ENCODE measurements at regions not wholly inside any gene's neighbourhood (a gene's known extent, or its start where the extent isn't known, plus 50 kb on each side); places are given as distances from the start of the nearest gene placed in this dataset.

- Histone ChIP-seq H3K4me3 (no peak overlapping the region), H3K4me1 (no peaks in the 10 kb centered on the region), H3K36me3 (no peaks in the 10 kb centered on the region), H3K27ac (no peak overlapping the region), H3K27me3 (no peaks in the 10 kb centered on the region), H3K9me3 (no peaks in the 10 kb centered on the region)
- TF ChIP-seq POLR2AphosphoS5 (IDR thresholded peaks at IDR 0.05; ENCODE audit: insufficient read depth in 1 of 2, low read depth in 1 of 2) (no peak), CTCF (IDR thresholded peaks at IDR 0.05) (no peak), POLR2A (IDR thresholded peaks at IDR 0.05) (no peak)
- intact Hi-C loops (cut with DNase I), result no loop called here
- no peak for DNase-seq (ENCODE audit: extremely low spot score in 2 of 2)
Measured at GRCh38 chr1:42096554-42096953, 56.7 kb upstream of the GUCA2B start.

GRCh38 chr1:42089246-42089645 is 64.0 kb upstream of the GUCA2B start:
- intact Hi-C loops (cut with DNase I), result no loop called here
- no peaks in the 10 kb centered on the region for H3K9me3 ChIP-seq
- TF ChIP-seq CTCF (IDR thresholded peaks at IDR 0.05), result no peak
- TF ChIP-seq POLR2A (IDR thresholded peaks at IDR 0.05), result no peak
- no peak for TF ChIP-seq POLR2AphosphoS5 (IDR thresholded peaks at IDR 0.05; ENCODE audit: insufficient read depth in 1 of 2, low read depth in 1 of 2)

GRCh38 chr1:42086146-42086545 is 67.1 kb upstream of the GUCA2B start:
- Histone ChIP-seq H3K27ac (no peak overlapping the region), H3K9me3 (no peaks in the 10 kb centered on the region), H3K27me3 (no peaks in the 10 kb centered on the region), H3K36me3 (no peaks in the 10 kb centered on the region), H3K4me3 (no peak overlapping the region), H3K4me1 (no peaks in the 10 kb centered on the region)
- intact Hi-C loops (cut with DNase I), result no loop called here
- TF ChIP-seq CTCF (IDR thresholded peaks at IDR 0.05), result no peak
- no peak for TF ChIP-seq POLR2AphosphoS5 (IDR thresholded peaks at IDR 0.05; ENCODE audit: insufficient read depth in 1 of 2, low read depth in 1 of 2)
- TF ChIP-seq POLR2A (IDR thresholded peaks at IDR 0.05), result no peak
- DNase-seq (ENCODE audit: extremely low spot score in 2 of 2), result no peak

More at GRCh38 chr1:42089246-42089645, 64.0 kb upstream of the GUCA2B start:
- DNase-seq (ENCODE audit: extremely low spot score in 2 of 2), result no peak
- no peak overlapping the region for H3K4me3 ChIP-seq
- no peaks in the 10 kb centered on the region for H3K27me3 ChIP-seq
- no peaks in the 10 kb centered on the region for H3K36me3 ChIP-seq
- H3K4me1 ChIP-seq, result no peaks in the 10 kb centered on the region
- no peak overlapping the region for H3K27ac ChIP-seq

GRCh38 chr1:42085596-42085995 is 67.6 kb upstream of the GUCA2B start:
- TF ChIP-seq POLR2A (IDR thresholded peaks at IDR 0.05), result no peak
- TF ChIP-seq CTCF (IDR thresholded peaks at IDR 0.05), result no peak
- TF ChIP-seq POLR2AphosphoS5 (IDR thresholded peaks at IDR 0.05; ENCODE audit: insufficient read depth in 1 of 2, low read depth in 1 of 2), result no peak
- intact Hi-C loops (cut with DNase I), result no loop called here
- DNase-seq (ENCODE audit: extremely low spot score in 2 of 2), result no peak
- no peaks in the 10 kb centered on the region for H3K36me3 ChIP-seq
- no peaks in the 10 kb centered on the region for H3K9me3 ChIP-seq
- H3K4me1 ChIP-seq, result no peaks in the 10 kb centered on the region
- H3K27ac ChIP-seq, result no peak overlapping the region
- H3K4me3 ChIP-seq, result no peak overlapping the region
- no peaks in the 10 kb centered on the region for H3K27me3 ChIP-seq

GRCh38 chr1:42081475-42081874 is 71.7 kb upstream of the GUCA2B start:
- TF ChIP-seq POLR2AphosphoS5 (IDR thresholded peaks at IDR 0.05; ENCODE audit: insufficient read depth in 1 of 2, low read depth in 1 of 2), result no peak
- no peak for TF ChIP-seq CTCF (IDR thresholded peaks at IDR 0.05)
- no peak for TF ChIP-seq POLR2A (IDR thresholded peaks at IDR 0.05)
- Histone ChIP-seq H3K4me3 (no peak overlapping the region), H3K27me3 (no peaks in the 10 kb centered on the region), H3K9me3 (no peaks in the 10 kb centered on the region), H3K4me1 (no peaks in the 10 kb centered on the region), H3K27ac (no peak overlapping the region), H3K36me3 (no peaks in the 10 kb centered on the region)
- no peak for DNase-seq (ENCODE audit: extremely low spot score in 2 of 2)
- intact Hi-C loops (cut with DNase I), result no loop called here
